B cell (primary cell): ENCODE measurements at regions not wholly inside any gene's neighbourhood (a gene's known extent, or its start where the extent isn't known, plus 50 kb on each side); places are given as distances from the start of the nearest gene placed in this dataset.

Experiments used
- ATAC-seq: fragments of 200-7000 bp; cut with Tn5 transposase; one replicate; pipeline ENCODE4 v1.10.0; 2021; ENCODE audit warnings: low read depth, mild to moderate bottlenecking, moderate number of reproducible peaks, moderate library complexity
- CTCF ChIA-PET: fragments of 350-600 bp; sonication (Branson Sonifier 250); formaldehyde crosslinking; loops from one replicate; lab custom pipeline; 2021; ENCODE audit warnings: antibody characterized with exemption, inconsistent platforms; lab: Charles Lee
- POLR2A ChIA-PET: fragments of 350-600 bp; sonication (Branson Sonifier 250); formaldehyde crosslinking; loops from one replicate; lab custom pipeline; 2021; ENCODE audit warnings: antibody characterized with exemption; lab: Charles Lee
- DNase-seq: peaks from one replicate; pipeline ENCODE4 v3.0.0; 2013
- H2AFZ ChIP-seq: 2 replicates; pipeline ENCODE4 v1.6.1; 2012; ENCODE audit warnings: mild to moderate bottlenecking, low read depth, low read length; ENCODE audit not compliant: insufficient read depth, poor library complexity, severe bottlenecking
- H3K27ac ChIP-seq, 2 donors: 1 replicate in 1 of 2; 2 replicates in 1 of 2; pipeline ENCODE4 v1.5.1; 2012 to 2013; ENCODE audit warnings: low read length in 2 of 2, mild to moderate bottlenecking in 2 of 2, moderate library complexity in 1 of 2
- H3K27me3 ChIP-seq, 4 experiments: fragments of 200-600 bp in 1 of 4; sonication (generic) in 1 of 4; replicated peaks in 1 of 4; 1 replicate in 2 of 4; 2 replicates in 2 of 4; pipeline versions ENCODE4 v1.6.1 to v1.7.0; 2013 to 2016; ENCODE audit warnings: low read length in 3 of 4, mild to moderate bottlenecking in 2 of 4, mixed read lengths in 1 of 4, moderate library complexity in 1 of 4; ENCODE audit not compliant: insufficient read depth in 4 of 4, control insufficient read depth in 3 of 4; ENCODE audit errors: control extremely low read depth in 1 of 4
- H3K36me3 ChIP-seq, 2 experiments: replicated peaks in 1 of 2; 1 replicate in 1 of 2; 2 replicates in 1 of 2; pipeline versions ENCODE4 v1.6.1 to v1.7.1; 2013; ENCODE audit warnings: low read length in 1 of 2; ENCODE audit not compliant: insufficient read depth in 2 of 2, control insufficient read depth in 1 of 2; ENCODE audit errors: control extremely low read depth in 1 of 2, extremely low read depth in 1 of 2
- H3K4me1 ChIP-seq, 2 donors: fragments of 200-600 bp in 1 of 2; sonication (generic) in 1 of 2; 1 replicate in 1 of 2; 2 replicates in 1 of 2; pipeline versions ENCODE4 v1.5.1 to v1.6.1; 2013 to 2017; ENCODE audit warnings: low read length in 2 of 2; ENCODE audit not compliant: control insufficient read depth in 2 of 2, insufficient read depth in 2 of 2
- H3K4me2 ChIP-seq: replicated peaks from 2 replicates; pipeline ENCODE3; 2012; ENCODE audit warnings: mild to moderate bottlenecking, low read depth, low read length; ENCODE audit not compliant: poor library complexity, severe bottlenecking
- H3K4me3 ChIP-seq, 5 experiments: fragments of 200-600 bp in 1 of 5; sonication (generic) in 1 of 5; 1 replicate in 3 of 5; 2 replicates in 2 of 5; pipeline versions ENCODE4 v1.5.1 to v1.7.0; 2011 to 2016; ENCODE audit warnings: low read length in 4 of 5, mild to moderate bottlenecking in 4 of 5, low read depth in 2 of 5, control low read depth in 1 of 5, moderate library complexity in 1 of 5; ENCODE audit not compliant: insufficient read depth in 1 of 5; ENCODE audit errors: control extremely low read depth in 1 of 5, extremely low read depth in 1 of 5
- H3K79me2 ChIP-seq: fragments of 200-600 bp; sonication (generic); one replicate; pipeline ENCODE4 v1.6.0; 2016; ENCODE audit warnings: low read length; ENCODE audit not compliant: control insufficient read depth, insufficient read depth
- H3K9ac ChIP-seq: fragments of 200-600 bp; sonication (generic); 2 replicates; pipeline ENCODE4 v1.6.1; 2017; ENCODE audit warnings: mild to moderate bottlenecking, low read length, moderate library complexity
- H3K9me3 ChIP-seq, 3 donors: one replicate each; pipeline versions ENCODE4 v1.6.1 to v1.7.1; 2013; ENCODE audit warnings: low read length in 2 of 3; ENCODE audit not compliant: control insufficient read depth in 2 of 3, insufficient read depth in 1 of 3; ENCODE audit errors: control extremely low read depth in 1 of 3
- H4K20me1 ChIP-seq: 2 replicates; pipeline ENCODE4 v1.6.0; 2012; ENCODE audit warnings: mild to moderate bottlenecking, low read length; ENCODE audit not compliant: insufficient read depth, control insufficient read depth, poor library complexity, severe bottlenecking
- H3K27ac Mint-ChIP-seq: one replicate; pipeline ENCODE4 v1.8.0; 2021; ENCODE audit warnings: mixed read lengths
- H3K27me3 Mint-ChIP-seq: one replicate; pipeline ENCODE4 v1.8.0; 2021; ENCODE audit warnings: mixed read lengths
- H3K4me1 Mint-ChIP-seq: one replicate; pipeline ENCODE4 v1.8.0; 2021; ENCODE audit warnings: mixed read lengths
- H3K4me3 Mint-ChIP-seq: one replicate; pipeline ENCODE4 v1.8.0; 2021; ENCODE audit warnings: mixed read lengths
- H3K9me3 Mint-ChIP-seq: one replicate; pipeline ENCODE4 v1.8.0; 2022; ENCODE audit warnings: mixed read lengths; ENCODE audit not compliant: insufficient read depth
- CTCF ChIP-seq: fragments of 200-600 bp; IDR thresholded peaks from one replicate; pipeline ENCODE4 v1.8.0; 2022; ENCODE audit warnings: antibody characterized with exemption, mild to moderate bottlenecking
- EZH2 ChIP-seq: IDR thresholded peaks from 2 replicates; pipeline ENCODE4 v1.6.1; 2012; ENCODE audit warnings: borderline replicate concordance, low read depth, mild to moderate bottlenecking, moderate library complexity, low read length; ENCODE audit not compliant: insufficient read depth, poor library complexity, severe bottlenecking
- WGBS: methylation state at CpG from one replicate; pipeline ENCODE4 v1.1.5; 2013; ENCODE audit warnings: missing lambda C conversion rate; ENCODE audit not compliant: insufficient coverage; 5-methylcytosine and 5-hydroxymethylcytosine counted together
- intact Hi-C: fragments of 100-400 bp; cut with micrococcal nuclease; formaldehyde crosslinking; loops from one replicate; pipeline ENCODE4 v1.10.0; 2022

- Histone ChIP-seq H3K79me2 (no peaks in the 10 kb centered on the region), H3K27ac (no peak overlapping the region), H2AFZ (no peak overlapping the region), H3K36me3 (no peaks in the 10 kb centered on the region), H3K4me2 (no peak overlapping the region), H3K27me3 (no peaks in the 10 kb centered on the region), H3K9ac (no peak overlapping the region), H3K4me1 (no peaks in the 10 kb centered on the region), H3K9me3 (no peaks in the 10 kb centered on the region), H3K4me3 (no peak overlapping the region), H4K20me1 (no peaks in the 10 kb centered on the region)
- 73% methylated on average over 2 of the region's 2 CpGs for WGBS
- intact Hi-C loops, result no loop called here
- H3K27ac Mint-ChIP-seq, result no peak overlapping the region
- ATAC-seq (no peak), DNase-seq (no peak)
- no peak for TF ChIP-seq EZH2
- TF ChIP-seq CTCF, result no peak
- CTCF ChIA-PET, result no interaction called here
- peaks cover 16% of the 10 kb centered on the region for H3K27me3 Mint-ChIP-seq
- no peaks in the 10 kb centered on the region for H3K9me3 Mint-ChIP-seq
- POLR2A ChIA-PET, result no interaction called here
- H3K4me3 Mint-ChIP-seq, result no peak overlapping the region
- H3K4me1 Mint-ChIP-seq, result no peaks in the 10 kb centered on the region
These were observed 640.9 kb downstream of the NYAP2 start for GRCh38 chr2:226040344-226040900.

GRCh38 chr2:226037526-226037925 lies 638.0 kb downstream of the NYAP2 start:
- Histone ChIP-seq H3K79me2 (no peaks in the 10 kb centered on the region), H3K4me3 (no peak overlapping the region), H3K36me3 (no peaks in the 10 kb centered on the region), H2AFZ (no peak overlapping the region), H3K27me3 (peaks cover 0 to 4% (median under 1%) of the 10 kb centered on the region in 4 experiments), H3K9me3 (no peaks in the 10 kb centered on the region), H3K27ac (no peak overlapping the region), H4K20me1 (no peaks in the 10 kb centered on the region), H3K9ac (no peak overlapping the region), H3K4me2 (no peak overlapping the region), H3K4me1 (no peaks in the 10 kb centered on the region)
- Mint-ChIP-seq H3K9me3 (no peaks in the 10 kb centered on the region), H3K4me1 (no peaks in the 10 kb centered on the region), H3K27me3 (peaks cover 20% of the 10 kb centered on the region), H3K4me3 (no peak overlapping the region), H3K27ac (no peak overlapping the region)
- CTCF ChIA-PET, result no interaction called here
- intact Hi-C loops, result no loop called here
- no peak for ATAC-seq
- DNase-seq, result no peak
- WGBS, result 75% methylated on average over 1 of the region's 2 CpGs
- TF ChIP-seq EZH2 (no peak), CTCF (no peak)
- POLR2A ChIA-PET, result no interaction called here
